Activated CD4-positive, alpha-beta T cell treated with anti-CD3 and anti-CD28 coated beads for 1 hour (primary cell): ENCODE measurements at regions not wholly inside any gene's neighbourhood (a gene's known extent, or its start where the extent isn't known, plus 50 kb on each side); places are given as distances from the start of the nearest gene placed in this dataset.
"Not testable (repeated sequence)": the region's sequence is repeated elsewhere in the genome, so short reads cannot be mapped to it uniquely, and the experiment has no call there.

Source experiments
- DNase-seq: peaks from one replicate; pipeline ENCODE4 v3.0.0-alpha.2; 2020

DNA sequence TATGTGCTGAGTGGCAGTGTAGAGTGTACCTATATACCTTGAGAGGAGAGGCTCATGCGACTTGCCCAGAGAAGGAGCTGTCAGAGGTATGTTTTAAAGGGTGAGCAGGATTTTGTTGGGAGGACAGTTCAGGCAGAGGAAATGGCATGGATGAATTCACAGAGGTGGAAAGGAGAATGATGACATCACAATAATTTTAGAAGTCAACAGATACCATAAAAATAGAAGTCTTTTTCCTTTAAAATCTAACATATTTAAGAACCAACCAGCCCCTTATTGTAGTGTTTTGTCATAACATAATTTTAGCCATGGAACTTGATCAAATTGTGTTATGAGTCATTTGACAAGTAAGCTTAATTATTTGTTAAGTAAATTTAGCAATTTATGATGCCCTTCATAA is 538.1 kb upstream of the GYPC start:
- no peak for DNase-seq

DNA sequence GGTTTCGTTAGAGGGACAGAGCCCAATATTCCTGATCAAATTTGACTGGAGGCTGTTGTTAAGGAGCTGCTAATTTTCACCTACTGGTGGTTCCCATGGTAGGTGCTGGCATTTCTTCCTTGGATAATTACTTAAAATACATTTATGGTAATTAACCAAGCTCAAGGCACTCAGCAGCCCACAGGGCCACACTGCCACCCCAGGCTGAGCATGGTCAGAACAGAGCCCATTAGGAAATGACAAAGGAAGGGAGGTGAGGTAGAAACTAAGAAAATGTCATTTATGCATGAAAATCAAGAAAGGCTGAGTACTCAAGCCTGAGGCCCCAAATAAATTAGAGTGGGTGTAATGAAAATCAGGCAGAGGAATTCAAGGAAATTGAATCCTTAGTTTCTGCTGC is 510.2 kb upstream of the GYPC start:
- DNase-seq = no peak

DNA sequence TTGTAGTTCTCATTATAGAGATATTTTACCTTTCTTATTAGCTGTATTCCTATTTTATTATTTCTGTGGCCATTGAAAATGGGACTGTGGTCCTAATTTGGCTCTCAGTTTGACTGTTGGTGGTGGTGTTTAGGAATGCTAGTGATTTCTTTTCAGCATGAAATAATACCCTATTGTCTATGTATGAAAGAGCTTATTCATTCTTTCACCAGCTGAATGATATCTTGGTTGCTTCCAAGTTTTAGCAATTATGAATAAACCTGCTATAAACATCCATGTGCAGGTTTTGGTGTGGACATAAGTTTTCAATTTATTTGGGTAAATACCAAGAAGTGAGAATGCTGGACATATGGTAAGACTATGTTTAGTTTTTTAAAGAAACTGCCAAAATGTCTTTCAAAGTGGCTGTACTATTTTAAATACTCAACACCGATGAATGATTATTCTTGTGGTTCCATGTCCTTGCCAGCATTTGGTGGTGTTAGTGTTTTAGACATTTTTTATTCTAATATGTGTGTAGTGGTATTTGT is 501.6 kb upstream of the GYPC start:
- DNase-seq = no peak

DNA sequence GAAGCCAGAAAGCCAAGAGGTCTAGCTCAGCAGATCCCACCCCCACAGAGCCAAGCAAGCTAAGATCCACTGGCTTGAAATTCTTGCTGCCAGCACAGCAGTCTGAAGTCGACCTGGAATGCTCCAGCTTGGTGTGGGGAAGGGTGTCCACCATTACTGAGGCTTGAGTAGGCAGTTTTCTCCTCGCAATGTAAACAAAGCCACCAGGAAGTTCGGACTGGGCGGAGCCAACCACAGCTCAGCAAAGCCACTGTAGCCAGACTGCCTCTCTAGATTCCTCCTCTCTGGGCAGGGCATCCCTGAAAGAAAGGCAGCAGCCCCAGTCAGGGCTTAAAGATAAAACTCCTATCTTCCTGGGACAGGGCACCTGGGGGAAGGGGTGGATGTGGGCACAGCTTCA is 495.0 kb upstream of the GYPC start:
- DNase-seq = not testable (repeated sequence)

DNA sequence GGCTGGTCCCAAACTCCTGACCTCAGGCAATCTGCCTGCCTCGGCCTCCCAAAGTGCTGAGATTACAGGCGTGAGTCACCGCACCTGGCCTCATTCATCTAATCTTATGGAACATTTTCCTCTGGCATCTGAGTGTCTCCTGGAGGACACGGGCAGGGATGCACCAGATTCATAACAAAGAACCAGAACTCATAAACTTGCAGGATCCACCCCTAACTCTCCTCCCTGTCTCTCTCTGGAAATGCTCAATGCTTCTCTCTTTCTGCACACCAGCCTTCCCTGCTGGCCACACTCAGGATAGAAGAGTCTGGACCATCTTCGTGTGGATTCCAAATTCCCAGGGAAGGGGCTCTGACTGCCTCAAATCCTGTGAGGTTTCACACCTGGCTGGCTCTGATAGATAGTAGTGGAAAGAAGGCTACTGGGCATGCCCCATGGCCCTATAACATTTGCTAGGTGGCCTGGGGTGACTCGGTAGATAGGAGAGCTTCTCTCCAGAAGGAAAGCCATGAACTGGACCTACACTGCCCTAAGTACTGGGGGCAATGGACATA is 483.2 kb upstream of the GYPC start:
- no peak for DNase-seq

DNA sequence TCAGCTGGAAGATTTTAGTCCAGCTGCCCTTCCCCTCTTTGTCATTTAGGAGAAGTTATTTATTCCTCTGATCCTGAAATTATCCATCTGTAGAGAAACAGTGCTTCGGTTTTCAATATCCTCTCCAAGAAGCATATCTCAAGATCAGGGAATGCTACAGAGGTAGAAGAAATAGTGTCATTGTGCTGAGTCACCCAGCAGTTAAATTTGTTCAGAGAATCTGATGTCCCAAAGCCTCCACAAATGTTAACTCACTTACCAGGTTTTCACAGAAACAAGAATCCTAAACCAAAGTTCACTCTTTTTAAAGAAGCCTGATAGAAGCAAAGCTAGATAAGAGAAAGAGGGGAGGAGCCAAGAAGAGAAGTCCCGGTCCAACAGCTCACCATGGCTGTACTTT is 480.7 kb upstream of the GYPC start:
- DNase-seq = no peak

DNA sequence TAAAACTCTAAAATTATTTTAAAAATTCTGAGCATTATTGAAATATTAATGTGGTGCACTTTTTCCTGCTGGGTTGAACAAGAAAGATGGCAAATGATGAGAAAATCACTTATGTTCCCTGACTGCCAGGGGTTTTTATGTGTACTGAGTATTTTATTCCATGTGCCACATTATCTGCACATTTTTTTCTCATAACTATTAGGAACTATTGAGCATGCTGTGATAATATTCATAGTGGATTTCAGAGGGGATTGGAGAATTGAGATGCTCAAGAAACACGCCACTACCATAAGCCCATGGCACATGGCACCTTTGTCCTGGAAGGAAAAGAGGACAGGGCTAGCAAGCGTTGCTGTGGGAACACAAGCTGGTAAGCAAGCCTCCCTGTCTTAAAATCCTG is 478.5 kb upstream of the GYPC start:
- no peak for DNase-seq

DNA sequence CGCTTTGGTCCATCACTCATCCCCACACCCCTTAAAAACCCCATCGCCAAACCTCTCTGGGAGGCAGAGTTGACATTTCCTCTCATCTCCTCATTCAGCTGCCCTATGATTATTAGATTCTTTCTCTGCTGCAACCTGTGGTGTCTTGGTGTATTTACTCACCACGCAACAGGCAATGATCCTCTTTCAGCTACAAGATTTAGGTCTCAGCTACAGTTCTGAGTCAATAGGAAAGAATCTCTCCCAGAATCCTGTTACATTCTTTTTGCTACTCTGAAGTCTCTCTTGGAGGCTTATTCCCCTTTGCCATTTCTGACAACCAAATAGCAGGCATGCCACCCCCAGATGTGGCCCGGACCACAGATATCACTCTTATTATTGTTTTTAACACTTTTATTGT is 468.3 kb upstream of the GYPC start:
- DNase-seq = no peak

DNA sequence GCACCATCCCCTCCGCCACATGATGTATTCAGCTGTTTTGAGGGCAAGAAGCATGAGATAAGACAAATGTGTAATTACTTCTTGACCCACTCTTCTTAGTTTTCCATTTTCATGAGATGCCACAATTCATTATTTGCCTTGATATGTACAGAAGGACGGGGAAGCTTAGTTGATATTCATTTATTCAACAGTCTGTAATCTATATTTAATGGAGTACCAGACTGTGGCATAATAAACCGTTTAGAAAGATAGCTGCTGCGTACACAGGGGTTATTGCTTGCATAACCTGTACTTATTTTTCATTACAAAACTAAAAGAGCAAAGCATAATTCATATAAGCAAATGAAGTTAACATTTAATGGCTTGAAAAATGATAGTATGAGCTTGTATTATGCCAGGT is 466.4 kb upstream of the GYPC start:
- DNase-seq = no peak

DNA sequence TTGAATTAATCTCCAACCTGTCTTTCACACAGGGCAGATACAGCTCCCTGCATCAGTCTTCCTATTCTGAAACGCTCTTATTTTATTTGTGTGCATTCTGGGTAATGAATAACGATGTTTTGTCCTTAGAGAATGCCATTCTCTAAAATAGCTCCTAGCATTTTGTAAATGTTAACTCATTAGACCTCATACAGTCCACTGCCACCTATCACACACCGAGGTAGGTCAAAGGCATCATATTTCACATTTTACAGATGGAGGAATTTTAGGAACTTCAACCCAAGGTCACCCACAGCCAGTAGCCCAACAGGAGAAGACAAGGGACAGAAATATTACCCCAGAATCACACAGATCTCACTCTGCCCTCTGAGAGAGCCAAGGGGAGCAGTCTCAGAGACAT is 455.4 kb upstream of the GYPC start:
- no peak for DNase-seq

DNA sequence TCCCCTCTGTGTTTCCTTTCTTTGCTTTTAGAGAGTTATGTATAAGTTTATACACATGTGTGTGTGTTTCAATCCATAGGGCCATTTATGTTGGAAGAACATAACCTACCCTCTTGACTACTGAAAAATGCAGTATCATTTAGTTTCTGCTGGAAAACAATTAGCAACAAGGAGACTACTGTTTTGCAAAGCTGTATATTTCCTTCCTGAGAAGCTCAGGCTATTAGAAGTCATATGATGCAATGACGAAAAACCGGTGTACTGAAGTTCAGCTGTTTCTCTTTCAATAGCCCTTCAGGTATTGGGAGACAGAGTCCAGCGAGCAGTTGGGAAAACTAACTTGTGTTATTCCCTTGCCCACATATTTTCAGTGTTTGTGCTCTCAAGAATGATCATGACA is 447.7 kb upstream of the GYPC start:
- DNase-seq = no peak

DNA sequence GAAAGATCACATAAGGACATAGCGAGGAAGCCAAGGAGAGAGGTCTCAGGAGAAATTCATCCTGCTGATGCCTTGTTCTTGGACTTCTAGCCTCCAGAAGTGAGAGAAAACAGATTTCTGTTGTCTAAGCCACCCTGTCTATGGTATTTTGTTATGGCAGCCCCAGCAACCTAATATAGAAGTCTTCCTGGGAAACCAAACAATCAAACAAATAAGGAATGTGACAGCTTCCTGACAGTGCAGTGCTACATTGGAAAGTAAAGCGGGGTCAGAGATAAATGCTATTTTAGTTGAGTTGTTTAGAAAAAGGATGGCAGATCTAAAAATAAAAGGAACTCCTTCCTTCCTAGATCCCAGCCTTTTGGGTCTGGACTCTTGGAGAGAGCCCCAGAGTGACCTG is 443.2 kb upstream of the GYPC start:
- DNase-seq = no peak

DNA sequence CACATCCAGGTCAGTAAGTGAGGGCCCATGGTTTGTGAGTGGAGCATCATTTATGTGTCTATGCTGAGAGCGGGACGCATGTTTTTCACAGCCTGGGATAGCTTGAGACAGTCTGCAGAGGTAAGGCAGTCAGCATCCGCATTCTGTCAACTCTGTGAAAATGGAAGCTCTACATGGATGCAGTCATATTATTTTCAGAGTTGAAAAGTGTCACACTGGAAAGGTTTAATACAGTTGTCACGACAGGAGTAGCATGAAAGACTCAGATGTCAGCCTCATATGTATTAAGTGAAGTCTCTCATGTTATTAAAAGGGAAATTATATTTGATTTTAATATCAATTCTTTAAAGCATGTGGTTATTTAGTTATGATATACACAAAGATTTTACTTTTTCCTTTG is 436.9 kb upstream of the GYPC start:
- DNase-seq = no peak

DNA sequence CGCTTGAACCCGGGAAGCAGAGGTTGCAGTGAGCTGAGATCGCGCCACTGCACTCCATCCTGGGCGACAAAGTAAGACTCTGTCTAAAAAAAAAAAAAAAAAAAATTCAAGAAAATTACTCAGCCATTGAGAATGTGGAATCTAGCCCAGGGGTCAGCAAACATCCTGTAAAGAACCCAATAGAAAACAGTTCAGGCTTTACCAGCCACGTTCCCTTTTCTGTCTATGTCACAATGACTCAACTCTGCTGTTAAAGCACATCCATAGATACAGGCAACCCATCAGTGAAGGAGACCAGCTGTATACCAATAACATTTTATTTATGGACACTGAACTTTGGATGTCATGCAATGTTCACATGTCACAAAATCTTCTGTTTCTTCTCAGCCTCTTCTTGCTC is 435.6 kb upstream of the GYPC start:
- DNase-seq = no peak

DNA sequence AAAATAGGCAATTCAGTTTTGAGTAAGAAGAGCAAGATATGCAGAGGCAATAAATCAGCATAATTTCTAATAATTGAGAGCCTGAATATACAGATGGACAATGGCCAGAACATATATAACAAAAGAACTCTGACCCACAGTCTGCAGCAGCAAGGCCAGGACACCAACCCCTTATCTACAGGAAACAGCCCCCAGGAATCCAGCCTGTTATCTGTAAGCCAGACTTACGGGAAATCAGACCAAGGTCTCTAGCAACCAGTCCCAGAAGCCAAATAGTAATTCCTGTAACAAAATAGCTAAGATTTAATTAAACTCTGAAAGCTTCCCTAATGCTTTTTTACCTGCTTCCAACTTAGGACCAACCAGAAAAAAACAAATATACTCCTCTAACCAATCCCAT is 434.5 kb upstream of the GYPC start:
- DNase-seq = no peak

DNA sequence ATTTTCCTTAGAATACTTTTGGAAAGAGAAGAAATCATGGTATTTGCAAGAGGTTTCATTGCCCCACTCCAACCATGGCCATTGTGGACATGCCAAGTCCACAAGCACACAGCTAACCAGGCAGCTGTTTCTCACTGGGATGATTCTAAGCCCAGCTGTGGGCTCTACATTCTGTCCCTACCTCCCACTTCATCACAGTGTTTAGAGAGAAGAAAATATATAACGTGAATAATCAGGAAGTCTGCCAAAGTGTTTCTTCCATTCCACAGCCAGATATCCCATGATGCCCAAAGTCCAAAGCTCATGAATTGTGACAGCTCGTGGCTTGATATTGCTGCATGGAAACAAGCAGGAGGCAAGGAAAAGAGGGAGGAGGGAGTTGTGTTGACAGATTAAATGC is 433.7 kb upstream of the GYPC start:
- no peak for DNase-seq

DNA sequence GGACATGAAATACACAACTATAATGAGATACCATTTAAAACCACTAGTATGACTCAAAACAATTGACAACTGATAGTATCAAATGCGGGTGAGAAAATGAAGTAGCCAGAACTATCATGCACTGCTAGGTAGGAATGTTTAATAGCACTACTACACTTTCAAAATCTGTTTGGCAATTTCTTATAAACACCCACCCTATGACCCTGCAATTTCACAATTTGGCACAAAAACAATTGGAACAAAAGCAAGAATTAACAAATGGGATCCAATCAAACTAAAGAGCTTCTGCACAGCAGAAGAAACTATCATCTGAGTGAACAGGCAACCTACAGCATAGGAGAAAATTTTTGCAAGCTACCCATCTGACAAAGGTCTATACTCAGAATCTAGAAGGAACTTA is 431.2 kb upstream of the GYPC start:
- DNase-seq = no peak

DNA sequence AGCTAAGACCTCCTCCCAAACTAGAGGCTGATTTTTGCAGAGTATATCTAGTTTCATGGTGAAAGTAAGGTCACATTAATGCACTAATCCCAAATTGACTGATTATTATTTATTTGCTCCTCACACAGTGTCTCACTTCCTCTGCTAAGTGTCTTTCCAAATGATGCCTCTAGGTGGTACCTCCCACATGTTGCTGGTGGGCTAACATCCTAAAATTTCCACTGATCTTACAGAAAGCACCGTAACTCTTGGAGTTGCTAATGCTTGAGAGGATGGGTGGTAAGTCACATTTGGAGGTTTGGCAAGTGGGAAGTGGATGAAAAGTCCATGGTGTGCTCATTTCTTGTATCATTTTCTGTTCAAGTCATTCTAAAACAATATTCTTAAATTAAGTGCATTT is 428.7 kb upstream of the GYPC start:
- no peak for DNase-seq

DNA sequence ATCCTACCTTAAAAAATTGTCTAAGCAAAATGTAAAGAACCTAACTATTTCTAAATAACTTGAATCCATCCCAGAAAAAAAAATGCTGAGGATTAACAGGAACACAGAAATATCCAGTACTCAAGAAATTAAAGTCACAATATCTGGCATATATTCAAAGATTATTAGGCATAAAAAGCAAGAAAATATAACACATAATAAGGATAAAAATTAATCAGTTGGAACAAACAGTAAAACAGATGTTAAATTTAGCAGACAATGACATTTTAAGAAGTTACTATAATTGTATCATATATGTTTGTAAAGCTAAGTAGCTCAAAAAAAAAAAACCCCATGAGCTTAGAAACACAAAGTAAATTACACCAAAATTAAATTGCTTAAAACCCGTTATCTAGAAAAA is 427.4 kb upstream of the GYPC start:
- no peak for DNase-seq

DNA sequence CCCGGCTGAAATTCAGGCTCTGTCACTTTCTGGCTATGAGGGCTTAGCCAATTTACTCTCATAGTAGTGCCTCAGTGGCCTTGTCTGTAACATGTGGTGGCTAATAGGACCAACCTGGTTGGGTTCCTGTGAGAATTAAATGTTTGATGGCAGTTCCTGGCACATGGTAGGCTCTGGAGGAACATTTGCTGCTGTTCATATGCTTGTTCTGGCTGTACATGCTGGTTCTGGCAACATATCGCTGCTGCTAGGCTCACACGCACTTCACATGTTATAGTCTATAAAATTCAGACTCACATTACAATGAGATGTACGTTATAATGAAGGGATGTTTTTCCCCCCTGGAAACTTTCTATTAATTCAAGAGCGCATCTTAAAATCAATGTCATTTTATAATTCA is 417.7 kb upstream of the GYPC start:
- no peak for DNase-seq

DNA sequence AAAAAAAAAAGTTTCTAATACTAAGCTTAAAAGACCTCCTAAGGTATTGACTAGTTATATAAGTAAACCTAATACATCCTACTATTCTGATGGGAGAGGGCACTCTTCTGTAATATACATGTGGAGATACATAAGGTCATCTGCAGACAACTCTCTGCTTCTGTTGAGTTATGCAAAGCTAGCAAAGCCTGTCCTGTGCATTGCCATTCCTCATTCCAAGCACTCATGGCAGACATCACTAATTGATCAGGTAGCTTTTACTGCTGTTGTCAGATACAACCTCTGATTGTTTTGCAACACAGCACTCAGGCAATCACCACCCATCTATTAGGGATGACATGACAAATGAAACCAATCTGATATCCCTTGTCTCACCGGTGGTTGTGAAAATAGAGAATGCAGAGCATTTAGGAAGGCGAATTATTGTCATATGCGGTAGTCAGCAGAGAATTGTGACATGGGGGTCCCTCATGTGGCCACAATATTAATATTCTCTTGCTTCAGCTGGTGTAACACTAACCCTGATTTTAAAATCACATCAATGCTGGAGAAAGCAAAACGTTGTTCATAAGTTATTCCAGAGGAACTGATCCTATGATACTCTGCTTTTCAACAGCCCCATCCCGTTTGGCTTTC is 416.5 kb upstream of the GYPC start:
- DNase-seq = no peak

DNA sequence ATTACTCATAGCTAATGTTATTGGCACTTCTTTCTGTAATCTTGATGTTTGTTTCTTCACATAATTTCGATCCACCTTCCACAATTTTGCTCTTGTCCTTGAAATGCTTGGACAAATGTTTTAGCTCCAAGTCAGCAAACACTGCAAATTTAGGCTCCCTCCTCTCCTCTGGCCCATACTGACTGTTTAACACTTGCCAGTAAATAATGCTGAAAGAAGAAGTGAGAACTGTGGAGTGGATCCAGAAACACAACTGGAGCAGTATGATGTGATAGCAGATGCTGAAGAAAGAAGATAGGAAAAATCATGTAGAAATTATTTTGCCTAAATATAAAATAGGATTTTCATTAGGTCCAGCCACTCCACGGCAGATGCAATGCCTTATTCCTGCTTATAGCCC is 415.0 kb upstream of the GYPC start:
- DNase-seq = no peak

DNA sequence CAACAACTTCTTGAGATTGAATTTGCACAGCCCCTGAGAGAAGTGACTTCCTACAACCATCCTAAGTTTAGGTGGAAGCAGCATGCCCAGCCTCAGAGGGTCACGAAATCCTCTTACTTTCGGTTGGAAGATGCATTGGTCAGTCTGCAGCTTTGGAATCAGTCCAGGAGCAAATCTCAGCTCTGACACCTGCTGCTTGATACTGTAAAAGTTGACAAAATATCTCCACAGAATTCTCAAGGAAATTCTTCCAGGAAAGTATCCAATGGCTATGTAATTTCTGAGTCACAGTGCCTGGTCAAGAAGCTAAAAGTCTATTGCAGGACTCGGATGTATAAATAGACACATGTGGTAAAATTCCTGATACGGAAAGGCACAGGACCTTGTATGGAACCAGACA is 414.5 kb upstream of the GYPC start:
- DNase-seq = no peak

DNA sequence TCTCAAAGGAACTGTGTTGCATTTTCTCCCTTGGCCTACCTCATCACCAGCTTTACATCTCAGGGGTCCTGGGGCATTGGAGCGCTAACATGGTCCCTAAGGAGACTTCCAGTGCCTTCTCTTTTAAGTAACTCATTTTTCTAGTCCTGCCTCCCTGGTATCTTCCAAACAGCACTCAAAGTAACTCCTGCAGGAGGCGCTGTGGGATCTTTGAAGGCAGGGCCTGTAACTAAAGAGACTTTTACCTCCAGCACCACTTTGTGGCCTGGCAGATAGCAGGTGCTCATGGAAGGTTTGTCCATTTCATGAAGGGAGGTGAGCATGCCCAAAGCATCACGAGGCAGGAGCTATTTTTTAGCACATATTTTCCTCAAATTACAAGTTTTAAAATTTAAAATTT is 411.0 kb upstream of the GYPC start:
- DNase-seq = no peak

DNA sequence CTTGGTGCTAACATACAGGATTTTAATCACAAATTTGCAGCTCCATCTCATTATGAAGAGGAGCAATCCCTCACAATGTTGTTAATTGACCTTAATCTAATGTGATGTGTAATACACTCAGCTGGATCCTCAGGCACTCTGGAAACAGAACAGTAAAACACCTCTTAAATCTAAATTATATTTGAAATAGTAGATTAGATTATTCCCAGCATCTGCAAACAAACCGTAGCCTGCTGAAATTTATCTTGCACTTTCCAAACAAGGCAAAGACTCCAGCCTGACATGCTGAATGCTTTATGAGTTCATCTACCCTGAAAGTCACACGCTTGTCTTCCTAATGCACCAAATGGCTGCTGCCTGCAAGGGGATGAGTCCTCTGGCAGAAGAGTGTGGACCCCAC is 402.3 kb upstream of the GYPC start:
- DNase-seq = no peak
